Activated CD4-positive, alpha-beta T cell treated with anti-CD3 and anti-CD28 coated beads, Interleukin-2, amount 50 U/mL, for 48 hours (primary cell): ENCODE measurements at regions not wholly inside any gene's neighbourhood (a gene's known extent, or its start where the extent isn't known, plus 50 kb on each side); places are given as distances from the start of the nearest gene placed in this dataset.

Source experiments
- DNase-seq, 2 experiments: peaks; one replicate each; pipeline ENCODE4 v3.0.0-alpha.2; 2020

DNA sequence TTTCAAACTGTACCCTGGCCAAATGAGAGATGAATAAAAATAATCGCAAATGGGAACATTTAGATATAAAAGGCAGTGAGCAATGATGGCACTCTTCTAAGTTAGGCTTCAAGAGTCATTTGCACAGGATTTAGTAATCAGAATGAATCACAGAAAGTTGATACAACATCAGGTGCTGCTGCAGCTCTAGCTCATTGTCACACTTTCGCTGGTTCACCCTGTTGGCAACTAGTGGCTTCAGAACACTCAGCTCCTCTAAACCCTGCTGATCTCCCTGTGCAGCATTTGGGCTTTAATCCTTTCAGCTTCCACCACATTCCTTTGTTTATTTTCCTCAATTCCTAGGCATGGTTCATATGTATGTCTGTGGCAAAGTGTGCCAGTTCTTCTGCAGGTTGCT, 2071.2 kb upstream of the CDH6 start:
- no peak for DNase-seq

GRCh38 chr5:29114331-29114768, 2076.0 kb upstream of the CDH9 start:
- DNase-seq = no peak

GRCh38 chr5:29113516-29113915, 2075.1 kb upstream of the CDH9 start:
- no peak for DNase-seq

DNA sequence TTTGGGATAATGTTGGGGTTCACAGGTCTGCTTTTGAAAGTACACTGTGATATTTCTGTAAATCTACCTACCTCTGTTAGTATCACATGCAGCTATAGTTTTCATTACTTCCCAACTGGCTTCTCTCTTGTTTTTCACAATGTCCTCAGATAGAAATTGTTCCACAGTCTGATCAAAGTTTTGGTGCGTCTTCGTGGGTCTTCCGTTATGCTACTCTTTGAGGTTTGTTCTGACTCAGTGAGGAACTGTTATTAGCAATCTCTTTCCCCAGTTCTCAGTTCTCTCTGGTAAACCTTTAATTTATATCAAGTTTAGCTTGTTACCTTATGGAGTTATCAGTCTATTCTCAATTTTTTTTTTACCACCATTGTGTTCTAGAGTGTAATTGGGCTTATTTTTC, 2061.2 kb upstream of the CDH9 start:
- no peak for DNase-seq

DNA sequence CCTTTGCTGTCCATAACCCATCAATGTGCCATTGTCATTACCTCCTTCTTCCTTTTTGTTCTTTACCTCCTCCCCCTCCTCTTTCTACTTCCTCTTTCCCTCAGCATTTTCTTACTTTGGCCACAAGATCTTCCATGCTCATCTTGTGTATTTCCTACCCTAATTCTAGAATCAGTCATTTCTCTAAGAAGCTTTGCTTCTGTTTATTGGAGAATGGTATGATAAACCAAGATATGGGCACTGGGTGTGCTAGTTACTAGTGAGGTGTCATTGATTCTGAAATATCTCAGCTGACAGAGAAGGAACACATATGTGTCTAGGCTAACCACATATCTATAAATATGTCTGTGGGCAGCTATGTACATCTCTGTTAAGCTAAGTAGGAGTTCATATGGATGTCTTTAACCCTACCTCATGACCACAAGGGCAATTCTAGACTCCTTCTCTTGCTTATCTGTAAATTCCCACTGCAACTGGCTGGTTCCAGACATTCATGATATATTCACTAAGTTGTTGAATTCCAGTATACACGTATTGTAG, 2051.3 kb upstream of the CDH9 start:
- DNase-seq = no peak

- DNase-seq = no peak
Observed at GRCh38 chr5:29085142-29085541, 2046.8 kb upstream of the CDH9 start.

DNA sequence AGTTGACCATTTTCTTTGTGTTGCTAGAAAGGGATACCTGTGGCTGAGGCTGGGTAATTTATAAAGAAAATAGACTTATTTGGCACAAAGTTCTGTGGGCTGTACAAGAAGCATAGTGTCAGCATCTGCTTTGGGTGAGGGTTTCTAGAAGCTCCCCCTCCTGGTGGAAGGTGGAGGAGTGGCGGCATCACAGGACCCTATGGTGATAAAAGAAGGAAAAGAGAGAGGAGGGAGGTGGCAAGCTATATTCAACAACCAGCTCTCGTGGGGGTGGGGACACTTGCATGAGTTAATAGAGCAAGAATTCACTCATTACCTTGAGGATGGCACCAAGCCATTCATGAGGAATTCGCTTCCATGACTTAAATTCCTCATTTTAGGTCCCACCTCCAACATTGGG, 2041.4 kb upstream of the CDH9 start:
- no peak for DNase-seq

DNA sequence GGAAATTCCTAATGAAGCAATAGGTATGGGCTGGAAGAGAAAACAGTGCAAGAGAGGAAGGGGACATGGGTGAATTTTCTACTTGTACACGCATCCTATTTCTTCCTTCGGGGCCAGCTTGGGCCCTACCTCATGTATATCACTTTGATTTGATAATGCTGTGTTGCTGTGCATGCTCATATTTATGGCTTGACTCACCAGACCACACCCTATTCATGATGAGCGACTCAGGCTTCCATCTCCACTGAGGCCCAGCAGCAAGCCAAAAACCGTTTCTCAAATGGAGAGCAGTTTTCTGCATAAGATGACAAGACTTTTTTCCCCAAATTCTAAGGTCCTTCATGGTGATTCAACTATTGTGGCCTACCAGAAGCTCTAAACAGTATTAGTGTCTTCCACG, 2039.1 kb upstream of the CDH9 start:
- no peak for DNase-seq

DNA sequence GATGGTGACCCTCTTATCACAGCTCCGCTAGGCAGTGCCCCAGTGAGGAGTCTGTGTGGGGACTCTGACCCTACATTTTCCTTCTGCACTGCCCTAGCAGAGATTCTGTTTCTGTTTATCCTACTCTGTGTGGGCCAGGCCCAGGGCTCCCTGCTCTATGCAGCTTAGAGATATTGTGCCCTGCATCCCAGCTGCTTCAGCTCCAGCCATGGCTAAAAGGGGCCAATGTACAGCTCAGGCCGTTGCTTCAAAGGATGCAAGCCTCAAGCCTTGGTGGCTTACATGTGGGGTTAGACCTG, 2030.7 kb upstream of the CDH9 start:
- no peak for DNase-seq

- no peak for DNase-seq
Observed at GRCh38 chr5:29061381-29061780, 2023.0 kb upstream of the CDH9 start.

GRCh38 chr5:29054694-29055093, 2016.3 kb upstream of the CDH9 start:
- DNase-seq = no peak

DNA sequence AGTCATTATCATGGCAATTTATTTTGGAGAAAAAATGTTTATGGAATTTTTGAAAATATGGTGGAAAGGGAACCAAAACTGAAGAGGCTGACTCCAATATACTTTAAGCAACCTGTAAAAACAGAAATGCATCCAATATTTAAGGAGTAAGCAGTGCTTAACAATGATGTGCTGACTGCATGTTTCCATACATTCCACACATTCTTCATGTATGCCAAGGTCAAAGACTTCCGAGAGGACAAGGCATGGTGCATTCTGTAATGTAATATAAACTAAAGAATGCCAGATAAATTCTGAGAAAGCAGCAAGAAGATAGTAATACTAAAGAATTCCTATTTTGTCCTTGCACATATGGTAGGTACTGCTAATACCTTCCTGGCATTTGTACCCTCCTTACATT, 2015.9 kb upstream of the CDH9 start:
- DNase-seq = no peak

GRCh38 chr5:29051509-29051908, 2013.1 kb upstream of the CDH9 start:
- no peak for DNase-seq

DNA sequence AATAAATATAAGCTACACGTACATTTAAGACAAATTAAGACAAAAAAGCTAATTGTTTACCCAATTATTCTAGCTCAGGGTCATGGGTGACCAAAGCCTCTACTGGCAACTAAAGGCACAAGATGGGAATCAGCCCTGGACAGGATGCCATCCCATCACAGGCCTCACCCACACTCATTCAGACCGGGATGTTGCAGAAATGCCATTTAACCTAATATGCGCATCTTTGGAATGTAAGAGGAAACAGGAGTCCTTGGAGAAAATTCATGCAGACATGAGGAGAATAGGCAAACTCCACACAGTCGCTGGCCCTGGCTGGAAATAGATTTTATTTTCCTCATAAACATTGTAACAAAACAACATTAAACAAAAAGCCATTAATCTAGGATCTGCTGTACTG, 2003.8 kb upstream of the CDH9 start:
- no peak for DNase-seq

DNA sequence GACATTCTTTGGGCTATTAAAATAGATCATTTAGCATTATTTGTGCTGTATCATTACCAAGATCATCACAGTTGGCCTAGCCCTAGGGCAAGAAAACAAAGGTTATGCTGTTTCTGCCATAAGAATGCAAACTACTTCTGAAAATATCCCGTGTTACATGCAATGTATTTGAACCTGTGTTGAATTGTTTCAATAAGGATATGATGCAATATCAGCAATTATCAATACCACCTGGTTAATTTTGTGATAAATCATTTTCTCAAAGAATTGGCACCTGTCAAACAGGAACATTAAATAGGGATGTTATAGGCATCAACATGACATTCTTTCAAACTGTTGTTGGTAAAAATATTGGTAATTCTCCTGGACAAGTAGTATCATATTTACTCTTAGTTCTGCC, 2002.0 kb upstream of the CDH9 start:
- no peak for DNase-seq

- DNase-seq = no peak
Observed at GRCh38 chr5:29039994-29040393, 2001.6 kb upstream of the CDH9 start.

- no peak for DNase-seq
Observed at GRCh38 chr5:29037716-29038115, 1999.3 kb upstream of the CDH9 start.

- DNase-seq = no peak
Observed at GRCh38 chr5:29024052-29024451, 1985.7 kb upstream of the CDH9 start.

DNA sequence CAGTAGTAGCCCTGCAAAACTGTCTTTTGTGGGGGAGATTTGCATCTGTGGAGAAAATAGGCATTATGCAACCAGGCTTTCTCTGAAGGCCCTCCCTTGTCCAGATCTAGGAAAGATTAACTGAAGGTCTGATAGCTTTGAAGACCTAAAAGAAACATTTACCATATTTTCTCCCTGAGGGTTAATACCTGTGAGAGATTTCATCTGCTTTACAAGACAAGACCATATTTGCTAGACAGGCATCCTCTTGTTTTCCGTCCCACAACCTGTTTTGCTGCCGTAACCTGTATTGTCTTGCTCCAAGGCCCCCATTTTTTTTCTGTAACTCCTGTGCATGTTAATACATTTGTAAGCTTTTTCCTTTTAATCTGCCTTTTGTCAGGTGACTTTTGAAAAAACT, 1985.2 kb upstream of the CDH9 start:
- DNase-seq = no peak

DNA sequence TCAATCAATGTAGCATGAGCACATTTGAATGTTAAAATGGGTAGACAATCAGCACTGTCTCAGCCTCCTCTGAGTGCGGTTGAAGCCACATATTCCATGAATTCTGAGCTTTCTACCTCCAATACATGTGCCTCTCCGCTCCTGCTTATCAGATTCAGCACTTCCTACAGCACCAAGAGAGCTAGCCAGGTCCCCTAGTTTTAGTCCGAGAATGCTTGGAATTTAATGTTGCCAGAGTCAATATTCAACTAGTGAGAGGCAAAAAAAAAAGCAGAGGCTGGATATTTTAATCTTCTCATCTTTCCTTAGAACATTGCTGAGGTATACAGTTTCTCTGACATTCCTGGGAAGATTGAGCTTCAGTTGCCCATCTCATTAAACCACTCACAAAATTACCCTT, 1979.1 kb upstream of the CDH9 start:
- DNase-seq = no peak

- DNase-seq = no peak
Observed at GRCh38 chr5:29016067-29016466, 1977.7 kb upstream of the CDH9 start.

- no peak for DNase-seq
Observed at GRCh38 chr5:29015523-29015922, 1977.1 kb upstream of the CDH9 start.

DNA sequence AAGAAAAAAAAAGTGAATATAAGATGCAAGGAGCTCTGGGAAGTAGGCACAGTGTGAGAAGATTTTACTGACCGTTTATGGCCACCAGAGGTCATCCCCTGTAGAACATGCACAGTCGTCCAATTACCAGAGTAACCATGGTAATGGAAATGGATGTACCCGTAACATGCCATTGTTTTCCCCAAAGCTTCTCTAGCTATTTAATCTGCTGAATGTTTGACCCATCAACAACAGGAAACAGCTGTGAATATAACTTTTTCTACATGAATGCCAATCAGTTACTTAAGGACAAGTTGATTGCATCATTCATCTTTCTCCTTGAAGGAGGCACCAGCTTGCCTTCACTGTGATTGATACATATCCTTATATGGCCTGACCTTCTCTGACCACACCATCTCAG, 1967.0 kb upstream of the CDH9 start:
- DNase-seq = no peak

DNA sequence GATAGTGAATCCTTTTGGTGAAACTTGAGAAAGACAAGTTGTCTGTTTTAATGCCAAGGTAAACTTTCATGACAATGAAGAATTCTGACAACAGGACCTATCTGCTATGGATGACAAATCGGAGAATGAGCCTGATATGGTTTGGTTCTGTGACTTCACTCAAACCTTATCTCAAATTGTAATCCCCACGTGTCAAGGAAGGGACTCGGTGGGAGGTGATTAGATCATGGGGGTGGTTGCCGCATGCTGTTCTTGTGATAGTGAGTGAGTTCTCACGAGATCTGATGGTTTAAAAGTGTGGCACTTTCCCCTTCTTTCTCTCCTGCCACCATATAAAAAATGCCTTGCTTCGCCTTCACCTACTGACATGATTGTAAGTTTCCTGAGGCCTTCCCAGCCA, 1964.1 kb upstream of the CDH9 start:
- DNase-seq = no peak

- no peak for DNase-seq
Observed at GRCh38 chr5:29001666-29002065, 1963.3 kb upstream of the CDH9 start.

- no peak for DNase-seq
Observed at GRCh38 chr5:28984639-28985038, 1946.3 kb upstream of the CDH9 start.
